ENCODE measurements at regions not wholly inside any gene's neighbourhood (a gene's known extent, or its start where the extent isn't known, plus 50 kb on each side); places are given as distances from the start of the nearest gene placed in this dataset.

- TF ChIP-seq CTCF (IDR thresholded peaks at IDR 0.05 in 8 of 11, conservative IDR thresholded peaks at IDR 0.05 in 3 of 11) = no peak
- no peak for TF ChIP-seq POLR2A (IDR thresholded peaks at IDR 0.05)
- TF ChIP-seq POLR2AphosphoS5 (IDR thresholded peaks at IDR 0.05) = no peak
Measured at GRCh38 chr4:156615066-156615531, 356.5 kb downstream of the PDGFC start.

Measured in spleen (tissue), 7 donors.